GM21423 (cell line): ENCODE measurements at regions not wholly inside any gene's neighbourhood (a gene's known extent, or its start where the extent isn't known, plus 50 kb on each side); places are given as distances from the start of the nearest gene placed in this dataset.
"Not testable (repeated sequence)": the region's sequence is repeated elsewhere in the genome, so short reads cannot be mapped to it uniquely, and the experiment has no call there.

Experiments used
- ATAC-seq: cut with Tn5 transposase; IDR thresholded peaks from one replicate; pipeline ENCODE4 v1.9.1; 2021; ENCODE audit warnings: mild to moderate bottlenecking, moderate library complexity; ENCODE audit not compliant: unreplicated experiment

DNA sequence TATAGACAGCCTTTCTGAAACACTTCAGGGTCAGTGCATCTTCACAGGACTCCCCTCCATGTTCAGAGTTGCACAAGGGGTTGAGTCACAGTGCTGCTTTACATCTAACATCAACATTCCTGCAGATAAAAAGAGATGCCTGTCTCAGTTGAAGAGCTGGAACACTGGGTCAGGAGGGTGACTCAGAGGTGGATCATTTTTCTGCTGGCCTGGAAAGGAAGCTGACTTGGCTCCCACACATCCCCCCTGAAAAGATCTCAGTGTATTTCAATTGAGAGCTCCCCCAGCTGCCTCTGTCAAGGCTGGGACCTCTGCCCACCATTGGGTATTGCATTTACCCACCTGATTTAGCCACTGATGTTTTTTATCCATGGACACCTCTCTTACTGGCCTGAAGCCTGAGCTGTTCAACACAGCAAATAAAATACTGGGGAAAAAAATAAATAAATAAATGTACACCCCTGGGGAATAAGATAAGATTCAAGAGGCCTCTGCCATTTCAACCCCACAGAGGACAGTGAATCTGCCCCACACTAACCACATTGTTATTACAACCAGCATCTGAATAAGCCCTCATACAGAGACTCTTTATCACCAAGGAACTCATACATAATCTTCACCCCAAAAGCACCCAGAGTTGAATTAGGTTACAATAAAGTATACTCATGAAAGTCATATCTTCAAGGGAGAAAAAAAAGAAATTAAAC lies 716.4 kb downstream of the SEMA5A start:
- no peak for ATAC-seq

DNA sequence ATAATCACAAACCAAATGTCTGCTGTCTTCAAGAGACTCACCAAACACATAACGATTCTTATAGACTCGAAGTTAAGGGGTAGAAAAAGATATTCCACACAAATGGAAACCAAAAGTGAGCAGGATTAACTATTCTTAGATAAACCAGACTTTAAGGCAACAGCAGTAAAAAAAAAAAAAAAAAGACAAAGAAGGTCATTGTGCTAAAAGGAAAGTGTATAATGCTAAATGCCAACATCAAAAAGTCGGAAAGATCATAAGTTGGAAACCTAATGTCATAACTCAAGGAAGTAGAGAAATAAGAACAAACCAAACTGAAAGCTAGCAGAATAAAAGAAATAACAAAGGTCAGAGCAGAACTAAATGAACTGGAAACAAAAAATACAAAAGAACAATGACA lies 714.6 kb downstream of the SEMA5A start:
- ATAC-seq, result no peak

DNA sequence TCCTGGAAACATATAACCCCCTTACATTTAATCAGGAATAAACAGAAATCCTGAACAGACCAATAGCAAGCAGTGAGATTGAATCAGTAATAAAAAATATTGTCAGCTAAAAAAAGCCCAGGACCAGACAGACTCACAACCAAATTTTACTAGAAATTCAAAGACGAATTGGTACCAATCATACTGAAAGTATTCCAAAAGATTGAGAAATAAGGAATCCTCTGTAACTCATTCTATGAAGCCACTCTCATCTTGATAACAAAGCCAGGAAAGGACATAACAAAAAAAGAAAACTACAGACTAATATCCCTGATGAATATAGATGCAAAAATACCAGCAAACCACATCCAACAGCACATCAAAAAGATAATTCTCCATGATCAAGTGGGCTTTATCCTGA lies 714.0 kb downstream of the SEMA5A start:
- no peak for ATAC-seq

DNA sequence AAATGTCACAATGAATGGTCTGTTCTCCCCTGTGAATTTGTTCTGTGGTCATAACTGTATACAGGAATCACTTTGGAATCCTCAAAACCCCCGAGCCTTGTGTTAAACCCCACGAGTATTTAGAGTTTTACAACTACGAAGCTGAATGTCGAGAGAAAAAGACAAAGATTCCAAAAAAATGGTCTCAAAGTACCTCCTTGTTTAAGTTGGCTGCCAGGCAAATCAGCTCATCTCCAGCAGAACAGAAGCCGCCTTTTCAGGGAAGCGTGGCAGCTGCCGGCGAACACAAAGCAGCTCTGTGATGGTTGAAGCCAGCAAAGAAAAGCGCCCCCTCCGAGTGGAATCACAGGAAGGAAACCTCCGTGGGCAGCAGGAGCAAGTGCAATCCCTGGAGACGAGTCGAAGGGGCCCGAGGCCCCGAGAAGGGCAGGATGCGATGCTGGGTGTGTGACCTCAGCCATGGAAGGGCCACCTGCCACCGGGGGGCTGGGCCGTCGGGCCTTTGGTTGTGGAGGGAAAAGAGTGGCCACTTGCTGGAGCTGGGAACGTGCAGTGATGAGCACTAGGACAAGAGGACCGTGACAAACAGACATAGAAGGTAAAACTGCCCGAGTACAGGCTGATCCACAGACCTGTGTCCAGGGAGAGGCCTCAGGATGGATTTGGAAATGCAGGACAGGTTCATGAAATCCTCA lies 706.4 kb downstream of the SEMA5A start:
- ATAC-seq, result no peak

DNA sequence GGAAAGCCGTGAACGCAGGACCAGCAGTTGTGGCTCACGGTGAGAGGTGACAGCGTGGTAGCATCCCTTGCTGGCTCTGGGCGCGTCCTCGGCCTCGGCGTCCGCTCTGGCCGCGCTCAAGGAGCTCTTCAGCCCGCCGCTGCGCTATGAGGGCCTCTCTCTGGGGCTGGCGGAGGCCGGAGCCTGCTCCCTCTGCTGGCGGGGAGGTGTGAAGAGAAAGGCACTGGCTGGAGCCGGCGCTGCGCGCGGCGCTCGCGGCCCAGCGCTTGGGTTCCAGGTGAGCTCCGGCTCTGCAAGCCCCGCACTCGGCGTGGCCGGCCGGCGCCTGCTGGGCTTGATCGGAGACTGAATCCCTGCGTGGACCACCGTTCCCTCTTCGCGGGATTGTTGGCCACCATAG lies 705.6 kb downstream of the SEMA5A start:
- no peak for ATAC-seq

DNA sequence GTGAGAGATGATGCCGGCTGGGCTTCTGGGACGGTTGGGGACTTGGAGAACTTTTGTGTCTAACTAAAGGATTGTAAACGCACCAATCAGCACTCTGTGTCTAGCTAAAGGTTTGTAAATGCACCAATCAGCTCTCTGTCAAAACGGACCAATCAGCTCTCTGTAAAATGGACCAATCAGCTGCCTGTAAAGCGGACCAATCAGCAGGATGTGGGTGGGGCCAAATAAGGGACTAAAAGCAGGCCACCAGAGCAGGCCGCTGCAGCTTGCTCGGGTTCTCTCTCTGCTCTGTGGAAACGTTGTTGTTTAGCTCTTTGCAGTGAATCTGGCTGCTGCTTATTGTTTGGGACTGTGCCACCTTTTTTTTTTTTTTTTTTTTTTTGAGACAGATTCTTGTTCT lies 705.1 kb downstream of the SEMA5A start:
- ATAC-seq, result not testable (repeated sequence)

DNA sequence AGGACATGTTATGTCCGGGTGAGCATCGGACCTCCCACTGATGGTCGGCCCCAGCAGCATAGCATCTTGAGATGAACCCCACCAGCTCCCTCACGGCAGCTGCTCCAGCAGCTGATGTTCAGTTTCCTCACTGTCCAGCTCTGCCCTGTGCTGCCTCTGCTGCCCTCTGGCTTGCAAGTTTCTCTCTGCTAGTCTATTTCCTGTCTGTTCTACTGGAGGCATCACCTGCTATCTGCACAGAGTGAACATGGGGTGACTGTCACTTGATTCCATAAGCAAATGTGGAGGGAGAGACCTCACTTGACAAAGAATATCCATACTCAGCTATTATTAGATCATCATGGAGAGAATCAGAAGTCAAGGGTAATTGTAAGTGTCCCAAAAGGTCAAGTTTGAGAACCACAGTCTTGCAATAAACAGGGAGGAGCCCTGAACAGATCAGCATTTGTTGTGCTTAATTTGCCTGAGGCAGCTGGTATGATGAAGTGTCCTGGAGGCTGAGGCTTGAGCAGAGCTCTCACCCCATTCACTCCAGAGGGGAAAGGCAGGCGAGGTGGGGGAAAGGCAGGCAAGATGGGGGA lies 702.8 kb downstream of the SEMA5A start:
- ATAC-seq, result no peak

DNA sequence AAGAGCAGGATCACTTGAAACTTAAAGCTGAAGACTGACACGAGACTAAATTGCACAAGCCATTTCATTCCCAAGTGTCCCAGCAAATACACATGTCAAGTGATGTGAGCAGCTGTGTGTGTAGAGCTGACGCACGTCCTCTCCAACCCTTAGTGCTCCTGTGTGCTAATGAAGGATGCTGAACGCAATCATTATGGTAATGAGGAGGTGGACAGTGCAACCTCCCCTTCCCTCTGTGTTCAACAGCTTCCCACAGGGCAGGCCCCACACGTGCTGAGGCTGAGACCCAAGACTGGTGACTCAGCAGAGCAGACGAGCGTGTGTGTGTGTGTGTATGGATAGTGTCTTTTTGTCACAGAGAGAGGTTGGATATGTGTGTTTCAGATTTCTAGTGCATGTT lies 702.1 kb downstream of the SEMA5A start:
- ATAC-seq, result no peak

DNA sequence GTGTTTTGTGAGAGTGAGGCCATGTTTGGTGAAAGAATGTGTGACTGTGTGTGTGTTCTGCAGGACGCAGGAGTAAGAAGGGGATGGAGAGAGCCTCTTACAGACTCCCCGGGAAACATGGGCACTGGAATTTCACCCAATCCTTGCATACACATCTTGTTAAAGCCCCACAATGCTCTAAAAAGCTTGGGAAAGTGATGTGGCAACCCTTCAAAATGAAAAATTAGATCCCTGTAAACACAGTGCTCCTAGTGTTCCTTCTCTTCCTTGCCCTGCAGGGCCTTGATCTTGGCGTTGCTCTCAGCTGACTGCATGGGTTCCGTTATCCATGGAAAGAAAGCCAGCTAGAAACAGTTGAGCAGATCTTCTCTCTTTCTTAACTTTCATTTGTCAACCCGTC lies 701.7 kb downstream of the SEMA5A start:
- ATAC-seq, result no peak

DNA sequence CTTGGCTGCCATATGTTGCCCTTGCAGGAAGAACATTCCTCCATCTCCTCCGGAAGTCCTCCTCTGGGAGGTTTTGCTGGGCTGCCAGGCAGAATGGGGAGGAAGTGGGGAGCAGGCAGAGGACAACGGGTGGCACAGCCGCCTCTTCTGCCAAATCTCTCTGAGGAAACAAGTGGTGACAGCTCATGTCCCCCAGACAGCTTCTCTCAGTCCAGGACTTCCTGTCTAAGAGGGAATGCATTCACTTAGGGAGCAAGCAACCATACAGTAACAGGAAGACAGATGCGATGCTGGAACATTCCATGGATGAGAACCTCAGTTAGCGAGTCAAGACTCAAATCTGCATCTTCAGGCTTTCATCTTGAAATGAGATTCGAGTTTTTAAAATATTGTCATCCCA lies 701.0 kb downstream of the SEMA5A start:
- ATAC-seq, result no peak

DNA sequence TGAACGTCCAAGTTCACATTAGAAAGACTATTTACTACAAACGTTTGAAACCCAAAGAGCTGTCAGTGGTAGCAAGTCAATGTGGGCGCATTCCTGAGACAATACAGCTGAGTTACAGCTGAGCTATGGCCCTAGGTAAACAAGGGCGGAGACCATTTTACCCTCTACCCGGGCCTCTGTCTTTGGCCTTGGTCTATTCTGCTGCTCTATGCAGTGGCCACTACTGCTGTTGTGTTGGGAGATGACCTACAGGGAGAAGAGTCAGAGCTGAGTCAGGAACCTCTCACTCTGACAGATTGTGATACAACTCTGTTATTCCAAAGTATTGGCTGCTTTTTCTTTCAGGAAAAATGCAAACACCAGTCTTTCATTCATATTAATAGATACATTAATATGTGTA lies 700.6 kb downstream of the SEMA5A start:
- no peak for ATAC-seq

DNA sequence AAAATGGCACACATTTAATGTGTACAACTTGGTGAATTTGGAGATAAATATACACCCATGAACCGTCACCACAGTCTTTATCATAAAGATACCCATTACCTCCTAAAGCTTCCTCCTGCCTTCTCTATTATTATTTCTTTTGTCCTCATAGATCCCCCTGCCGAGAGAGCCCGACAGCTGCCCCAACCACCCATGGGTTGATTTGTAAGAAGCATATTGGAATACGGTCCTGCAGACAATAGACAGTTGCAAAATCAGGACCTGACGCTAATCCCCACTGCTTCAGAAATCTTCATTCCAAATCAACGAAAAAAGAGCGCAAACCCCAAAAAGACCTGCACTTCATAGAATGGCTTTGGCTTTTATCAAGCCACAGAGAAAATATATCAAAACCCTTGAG lies 697.5 kb downstream of the SEMA5A start:
- ATAC-seq, result no peak

DNA sequence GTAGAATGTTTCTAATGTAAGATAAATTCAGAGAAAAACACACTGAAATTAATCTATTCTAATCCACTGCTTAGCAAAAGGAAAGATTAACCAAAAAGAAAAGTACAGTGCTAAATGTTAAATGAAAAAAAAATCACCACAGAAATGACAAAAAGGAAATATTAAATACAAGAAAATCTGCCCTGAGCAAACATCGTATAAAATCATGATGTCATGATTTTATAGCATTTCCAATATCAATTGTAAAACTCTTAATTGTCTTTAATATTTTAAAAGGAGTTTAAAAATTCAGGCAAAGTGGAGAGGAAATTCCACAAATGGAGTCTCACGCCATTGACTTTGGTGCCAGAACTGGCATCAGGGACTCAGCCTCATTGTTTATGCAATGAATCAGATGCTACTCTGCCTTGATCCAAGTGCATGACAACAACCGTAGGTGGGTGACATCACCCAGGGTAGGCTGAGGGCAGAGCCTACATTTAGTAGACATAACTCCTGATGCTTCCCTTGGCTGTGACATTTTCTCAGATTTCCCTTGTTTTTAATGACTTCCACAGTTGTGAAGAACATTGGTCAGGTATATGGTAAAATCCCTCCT lies 696.8 kb downstream of the SEMA5A start:
- ATAC-seq, result no peak

DNA sequence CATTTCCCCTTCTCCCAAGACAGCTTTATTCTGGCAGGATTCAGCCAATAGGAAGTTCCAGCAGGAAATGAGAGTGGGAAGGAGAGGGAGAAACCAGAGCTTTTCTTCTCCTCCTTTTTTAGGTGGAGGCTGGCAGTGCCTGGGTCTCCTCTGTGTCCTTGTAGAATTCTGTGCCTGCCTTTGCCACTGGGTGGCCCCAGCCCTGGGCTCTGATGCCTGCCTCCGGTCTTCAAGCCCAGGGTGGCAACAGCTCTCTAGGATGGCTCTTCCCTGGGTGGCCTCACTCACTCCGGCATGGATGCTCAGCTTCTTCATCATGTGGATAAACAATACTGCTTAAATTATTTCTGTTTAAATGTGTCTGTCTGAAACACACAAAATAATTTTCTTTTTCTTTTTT lies 694.8 kb downstream of the SEMA5A start:
- no peak for ATAC-seq

DNA sequence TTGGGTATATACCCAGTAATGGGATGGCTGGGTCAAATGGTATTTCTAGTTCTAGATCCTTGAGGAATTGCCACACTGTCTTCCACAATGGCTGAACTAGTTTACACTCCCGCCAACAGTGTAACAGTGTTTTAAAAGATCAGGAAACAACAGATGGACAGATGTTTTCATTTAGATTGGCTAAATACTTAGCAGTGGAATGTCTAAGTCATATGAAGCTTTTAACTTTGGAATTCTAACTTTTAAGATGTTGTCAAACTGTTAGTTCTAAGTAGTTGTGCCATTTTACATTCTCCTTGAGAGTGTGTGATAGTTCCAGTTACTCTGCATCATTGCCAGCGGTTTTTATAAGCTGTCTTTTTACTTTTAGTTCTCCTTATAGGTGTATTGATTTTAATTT lies 688.8 kb downstream of the SEMA5A start:
- ATAC-seq, result no peak

DNA sequence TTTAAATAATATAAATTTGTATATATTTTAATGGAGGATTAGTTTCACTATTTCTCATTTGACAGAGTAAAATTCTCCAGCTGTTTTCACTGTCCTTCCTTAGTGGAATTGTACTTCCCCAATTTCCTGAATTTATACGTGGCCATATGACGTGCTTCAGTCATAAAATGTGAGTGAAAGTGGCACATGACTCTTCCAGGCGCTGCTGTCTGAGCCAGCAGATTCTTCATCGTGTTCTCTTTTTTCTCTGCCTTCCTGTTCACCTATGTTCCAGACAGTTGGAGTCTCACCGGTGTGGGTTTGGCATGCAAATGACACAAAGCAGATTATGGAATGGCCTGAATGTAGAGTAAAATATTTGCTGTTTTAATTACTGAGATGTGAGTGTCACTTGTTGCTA lies 684.1 kb downstream of the SEMA5A start:
- ATAC-seq, result no peak

DNA sequence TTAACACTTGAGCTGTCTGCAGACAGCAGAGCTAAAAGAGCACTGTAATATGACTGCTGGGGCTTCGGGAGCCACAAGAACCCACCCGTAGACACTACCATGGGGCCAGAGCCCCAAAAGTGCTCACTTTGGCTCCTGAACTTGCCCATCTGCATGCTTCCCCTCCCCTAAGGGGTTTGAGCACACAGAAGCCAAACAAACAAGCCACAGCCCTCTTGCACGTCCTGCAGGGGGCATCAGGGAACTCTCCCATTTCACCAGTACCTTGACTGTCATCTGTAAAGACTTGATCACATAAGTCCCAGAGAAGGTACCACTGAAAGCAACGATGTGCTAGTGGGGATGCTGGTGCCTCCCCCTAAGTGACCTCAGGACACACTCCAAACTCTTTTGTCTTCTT lies 681.8 kb downstream of the SEMA5A start:
- ATAC-seq, result no peak

DNA sequence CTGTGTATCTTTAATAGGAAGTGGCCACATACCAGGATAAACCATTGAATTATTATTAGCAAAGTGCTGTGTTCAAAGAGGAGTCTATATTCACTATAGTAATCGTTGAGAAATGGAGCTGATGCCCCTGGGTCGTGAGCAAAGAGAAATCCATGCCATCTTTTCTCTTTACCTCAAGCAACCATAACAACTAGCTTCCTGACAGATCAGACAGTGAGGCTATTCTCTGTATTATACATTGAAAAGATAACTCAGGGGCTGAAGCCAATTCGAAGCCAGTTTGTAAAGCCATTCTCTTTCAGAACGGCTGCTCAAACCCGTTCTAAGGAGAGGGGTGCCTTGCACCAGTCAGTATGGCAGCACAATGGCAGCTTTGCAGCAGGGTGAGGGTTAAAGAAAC lies 680.6 kb downstream of the SEMA5A start:
- ATAC-seq, result no peak

DNA sequence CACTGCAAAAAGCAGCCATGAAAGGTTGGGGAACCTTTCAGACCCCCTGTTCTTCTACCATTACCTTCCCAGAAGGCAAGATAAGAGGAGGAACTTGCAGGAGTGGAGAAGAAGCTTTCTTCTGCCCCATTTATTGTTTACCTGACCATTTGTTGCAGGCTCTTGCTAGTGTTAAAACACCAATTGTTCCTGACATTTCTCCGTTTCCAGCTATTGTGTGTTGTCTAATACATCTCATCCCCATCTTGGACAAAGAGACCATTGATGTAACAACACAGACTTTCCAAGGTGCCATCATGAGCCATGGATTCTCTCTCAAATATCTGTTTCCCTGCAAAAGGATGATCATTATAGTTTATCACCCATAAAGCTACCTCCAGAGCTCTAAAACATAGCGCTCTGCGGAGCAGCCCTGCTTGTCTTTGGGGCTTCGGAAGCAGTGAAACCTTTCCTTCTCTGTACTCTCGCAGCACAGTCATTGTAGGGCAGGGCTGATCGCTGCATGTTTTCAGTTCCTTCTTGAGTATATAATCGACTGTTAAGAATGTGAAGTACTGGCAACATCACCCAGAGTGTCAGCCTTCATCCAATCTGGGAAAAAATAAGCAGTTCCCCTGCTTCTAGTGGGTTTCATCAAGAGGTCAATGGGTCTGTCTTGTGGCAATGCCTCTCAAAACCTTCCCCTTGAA lies 680.0 kb downstream of the SEMA5A start:
- ATAC-seq, result no peak

DNA sequence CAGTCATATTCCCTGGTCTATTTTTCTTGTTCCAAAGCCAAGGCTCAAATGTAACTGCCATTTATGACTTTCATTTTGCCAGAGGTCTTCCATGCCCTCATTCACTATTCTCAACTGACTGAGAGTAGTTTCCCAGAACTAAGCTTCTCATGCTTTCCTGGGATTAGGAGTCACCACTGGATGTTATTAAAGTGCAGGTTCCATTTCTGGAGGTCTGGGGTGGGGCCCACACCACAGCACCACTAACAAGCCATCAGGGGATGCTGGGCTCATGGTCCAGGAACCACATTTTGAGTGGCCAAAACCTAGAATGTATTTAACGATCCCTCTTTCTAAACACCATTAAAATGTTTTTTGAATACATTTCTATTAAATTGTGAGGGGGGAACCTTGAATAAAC lies 677.6 kb downstream of the SEMA5A start:
- no peak for ATAC-seq

DNA sequence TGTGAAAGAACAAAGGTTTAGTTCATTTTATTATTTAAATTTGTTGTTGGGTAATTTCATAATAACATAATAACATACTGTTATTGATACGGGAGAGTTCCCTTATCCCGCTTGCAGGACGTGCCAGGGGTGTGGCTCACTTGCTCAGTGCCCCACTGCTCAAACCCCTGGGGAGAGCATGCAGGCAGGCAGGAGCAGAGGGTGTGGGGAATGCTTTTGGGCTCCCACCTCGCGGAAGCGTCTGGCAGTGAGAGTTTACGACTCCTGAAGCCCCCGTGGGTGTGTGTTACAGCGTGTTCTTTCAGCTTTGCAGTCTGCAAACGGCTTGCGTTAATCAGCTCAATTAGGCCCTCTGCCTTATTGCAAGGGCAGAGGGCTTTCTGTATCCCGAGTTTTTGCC lies 675.9 kb downstream of the SEMA5A start:
- ATAC-seq, result no peak
